WTC11 (cell line): ENCODE measurements at regions not wholly inside any gene's neighbourhood (a gene's known extent, or its start where the extent isn't known, plus 50 kb on each side); places are given as distances from the start of the nearest gene placed in this dataset.

Source experiments
- ATAC-seq: fragments of 200-7000 bp; cut with Tn5 transposase; 2 replicates; pipeline ENCODE4 v1.10.0; 2021; ENCODE audit warnings: mild to moderate bottlenecking, moderate library complexity
- CTCF ChIA-PET: fragments of 300-600 bp; sonication (Branson Sonifier 250); formaldehyde crosslinking; loops from one replicate; lab custom pipeline; 2021; ENCODE audit warnings: antibody characterized with exemption; lab: Charles Lee
- POLR2A ChIA-PET: fragments of 350-600 bp; sonication (Branson Sonifier 250); formaldehyde crosslinking; loops from one replicate; lab custom pipeline; 2021; ENCODE audit warnings: antibody characterized with exemption; lab: Charles Lee
- DNase-seq: peaks from one replicate; pipeline ENCODE4 v3.0.0; 2021; ENCODE audit warnings: low spot score
- H3K27ac Mint-ChIP-seq: 2 replicates; pipeline ENCODE4 v1.8.0; 2021; ENCODE audit warnings: mixed read lengths
- H3K27me3 Mint-ChIP-seq: 2 replicates; pipeline ENCODE4 v1.8.0; 2021; ENCODE audit warnings: low read depth, mild to moderate bottlenecking, moderate library complexity, mixed read lengths
- H3K36me3 Mint-ChIP-seq: 2 replicates; pipeline ENCODE4 v1.8.0; 2021; ENCODE audit warnings: mixed read lengths
- H3K4me1 Mint-ChIP-seq: 2 replicates; pipeline ENCODE4 v1.8.0; 2022; ENCODE audit warnings: mixed read lengths
- H3K4me3 Mint-ChIP-seq: 2 replicates; pipeline ENCODE4 v1.8.0; 2021; ENCODE audit warnings: mild to moderate bottlenecking, moderate library complexity, mixed read lengths
- H3K9me3 Mint-ChIP-seq: 2 replicates; pipeline ENCODE4 v1.8.0; 2021; ENCODE audit warnings: mixed read lengths
- EMX1 ChIP-seq: fragments of 250-450 bp; sonication (Bioruptor Pico); IDR thresholded peaks from 2 replicates; pipeline ENCODE4 v1.8.0; 2021; ENCODE audit warnings: mild to moderate bottlenecking
- ESRRA ChIP-seq: sonication (generic); formaldehyde crosslinking; IDR thresholded peaks from 2 replicates; pipeline ENCODE4 v1.8.1; 2022; ENCODE audit warnings: mild to moderate bottlenecking, missing genetic modification reagents, borderline replicate concordance
- FOXP1 ChIP-seq: sonication (generic); formaldehyde crosslinking; IDR thresholded peaks from 2 replicates; pipeline ENCODE4 v1.8.0; 2022; ENCODE audit warnings: missing genetic modification reagents, mild to moderate bottlenecking, moderate library complexity, borderline replicate concordance
- MYBL2 ChIP-seq: sonication (generic); formaldehyde crosslinking; IDR thresholded peaks from 2 replicates; pipeline ENCODE4 v1.8.1; 2023; ENCODE audit warnings: mild to moderate bottlenecking, moderate library complexity, missing genetic modification reagents
- NFATC4 ChIP-seq: fragments of 250-450 bp; sonication (Bioruptor Pico); IDR thresholded peaks from 2 replicates; pipeline ENCODE4 v1.9.0; 2021; ENCODE audit warnings: mild to moderate bottlenecking
- NFE2L1 ChIP-seq: sonication (generic); formaldehyde crosslinking; IDR thresholded peaks from 2 replicates; pipeline ENCODE4 v1.8.1; 2023; ENCODE audit warnings: missing genetic modification reagents
- NR1H2 ChIP-seq: sonication (generic); formaldehyde crosslinking; IDR thresholded peaks from 2 replicates; pipeline ENCODE4 v1.9.0; 2021; ENCODE audit warnings: mild to moderate bottlenecking, moderate library complexity, missing genetic modification reagents
- ZBTB21 ChIP-seq: sonication (generic); formaldehyde crosslinking; IDR thresholded peaks from 2 replicates; pipeline ENCODE4 v1.8.1; 2023; ENCODE audit warnings: mild to moderate bottlenecking, missing genetic modification reagents, borderline replicate concordance
- ZNF219 ChIP-seq: sonication (generic); formaldehyde crosslinking; IDR thresholded peaks from 2 replicates; pipeline ENCODE4 v1.8.0; 2023; ENCODE audit warnings: missing genetic modification reagents, mild to moderate bottlenecking, borderline replicate concordance
- TF ChIP-seq, protein P1 (sequence below): fragments of 250-450 bp; sonication (Bioruptor Pico); conservative IDR thresholded peaks from 2 replicates; pipeline ENCODE4 v1.9.0; 2021; ENCODE audit warnings: mild to moderate bottlenecking
- TF ChIP-seq, protein P2 (sequence below): sonication (generic); formaldehyde crosslinking; IDR thresholded peaks from 2 replicates; pipeline ENCODE4 v1.8.1; 2022; ENCODE audit warnings: low read depth, mild to moderate bottlenecking, moderate library complexity, missing genetic modification reagents, borderline replicate concordance
- TF ChIP-seq, protein P3 (sequence below): sonication (generic); formaldehyde crosslinking; conservative IDR thresholded peaks from 2 replicates; pipeline ENCODE4 v1.8.1; 2023; ENCODE audit warnings: mild to moderate bottlenecking, low read depth, missing genetic modification reagents, moderate library complexity
- TF ChIP-seq, protein P4 (sequence below): fragments of 250-450 bp; sonication (Bioruptor Pico); IDR thresholded peaks from 2 replicates; pipeline ENCODE4 v1.9.0; 2021; ENCODE audit warnings: moderate library complexity, mild to moderate bottlenecking, inconsistent platforms, borderline replicate concordance
- TF ChIP-seq, protein P5 (sequence below): sonication (generic); formaldehyde crosslinking; IDR thresholded peaks from 2 replicates; pipeline ENCODE4 v1.8.0; 2022; ENCODE audit warnings: mild to moderate bottlenecking, missing genetic modification reagents
- TF ChIP-seq, protein P6 (sequence below): sonication (generic); formaldehyde crosslinking; IDR thresholded peaks from 2 replicates; pipeline ENCODE4 v1.8.1; 2022; ENCODE audit warnings: mild to moderate bottlenecking, missing genetic modification reagents, moderate library complexity, borderline replicate concordance
- TF ChIP-seq, protein P7 (sequence below): sonication (generic); formaldehyde crosslinking; IDR thresholded peaks from 2 replicates; pipeline ENCODE4 v1.8.0; 2023; ENCODE audit warnings: missing genetic modification reagents
- TF ChIP-seq, protein P8 (sequence below): sonication (generic); formaldehyde crosslinking; IDR thresholded peaks from 2 replicates; pipeline ENCODE4 v1.8.1; 2023; ENCODE audit warnings: mild to moderate bottlenecking, moderate library complexity, missing genetic modification reagents

DNA sequence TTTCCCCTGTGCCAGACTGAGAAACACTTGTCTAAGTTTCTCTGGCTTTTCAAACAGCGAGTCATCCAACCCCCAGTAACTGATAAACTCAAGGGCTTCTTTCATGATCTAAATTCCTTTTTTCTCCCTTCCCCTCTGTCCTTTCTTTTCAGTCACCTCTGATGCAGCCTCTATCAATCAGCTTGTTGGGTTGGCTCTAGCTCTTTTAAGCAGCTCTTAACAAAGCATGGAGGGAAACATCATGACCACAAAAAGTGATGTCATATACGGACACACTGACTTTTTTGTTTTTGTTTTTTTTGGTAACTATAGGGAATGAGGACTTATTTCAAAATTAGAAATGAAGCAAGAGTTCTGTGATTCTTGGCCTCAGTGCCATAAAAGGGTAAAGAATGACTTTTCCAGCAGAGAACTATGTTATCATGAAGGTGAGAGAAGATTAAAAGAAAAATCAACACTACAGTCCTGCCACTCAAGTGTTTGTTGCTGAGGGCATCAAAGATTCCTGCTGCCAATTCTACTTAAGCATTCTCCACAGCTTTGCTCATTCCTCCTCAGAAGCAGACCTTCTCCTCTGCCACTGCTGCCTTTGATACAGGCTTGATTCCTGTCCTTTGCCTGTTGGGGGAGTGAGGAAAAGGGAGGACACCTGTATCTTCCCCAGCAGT is 457.0 kb upstream of the ONECUT1 start:
- ChIA-PET CTCF (no interaction called here), POLR2A (no interaction called here)
- ATAC-seq (no peak), DNase-seq (no peak)
- Mint-ChIP-seq H3K9me3 (peaks cover 16% of the 10 kb centered on the region), H3K27ac (no peak overlapping the region), H3K36me3 (no peaks in the 10 kb centered on the region), H3K4me3 (no peak overlapping the region), H3K27me3 (no peaks in the 10 kb centered on the region), H3K4me1 (0 out of 2 replicates have a peak, but pooled peaks cover 4% of the 10 kb centered on the region)
- TF ChIP-seq MYBL2 (CRISPR knock-in tag) = no peak
- TF ChIP-seq FOXP1 = no peak
- TF ChIP-seq ZBTB21 = no peak
- no peak for TF ChIP-seq NFATC4 (CRISPR knock-in tag)
- TF ChIP-seq NFE2L1 = no peak
- TF ChIP-seq, protein P1, sequence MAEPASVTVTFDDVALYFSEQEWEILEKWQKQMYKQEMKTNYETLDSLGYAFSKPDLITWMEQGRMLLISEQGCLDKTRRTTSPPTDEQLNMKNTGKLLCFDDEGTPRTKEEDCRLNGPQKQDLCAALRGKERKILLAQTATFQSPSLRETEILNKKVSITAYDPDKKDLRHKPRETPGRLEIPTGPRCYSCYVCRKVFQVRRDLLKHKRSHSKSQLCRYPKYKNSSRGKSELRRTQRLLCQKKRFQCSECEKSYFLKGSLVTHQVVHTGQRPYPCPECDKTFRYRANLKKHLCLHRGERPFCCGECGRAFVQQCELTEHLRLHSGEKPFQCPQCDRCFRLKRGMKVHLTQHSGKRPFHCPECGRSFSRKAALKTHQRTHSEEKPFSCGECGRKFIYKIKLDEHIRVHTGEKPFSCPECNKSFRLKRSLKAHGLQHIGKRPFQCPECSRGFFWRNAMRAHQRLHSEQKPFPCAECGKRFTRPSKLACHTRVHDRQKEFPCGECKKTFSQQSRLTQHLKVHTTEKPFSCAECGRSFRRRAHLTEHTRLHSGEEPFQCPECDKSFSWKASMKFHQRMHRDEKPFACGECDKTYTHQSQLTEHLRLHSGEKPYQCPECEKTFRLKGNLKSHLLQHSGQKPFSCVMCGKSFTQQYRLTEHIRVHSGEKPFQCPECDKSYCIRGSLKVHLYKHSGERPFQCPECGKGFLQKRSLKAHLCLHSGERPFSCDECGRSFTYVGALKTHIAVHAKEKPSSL (CRISPR knock-in tag) = no peak
- no peak for TF ChIP-seq NR1H2 (CRISPR knock-in tag)
- TF ChIP-seq, protein P2, sequence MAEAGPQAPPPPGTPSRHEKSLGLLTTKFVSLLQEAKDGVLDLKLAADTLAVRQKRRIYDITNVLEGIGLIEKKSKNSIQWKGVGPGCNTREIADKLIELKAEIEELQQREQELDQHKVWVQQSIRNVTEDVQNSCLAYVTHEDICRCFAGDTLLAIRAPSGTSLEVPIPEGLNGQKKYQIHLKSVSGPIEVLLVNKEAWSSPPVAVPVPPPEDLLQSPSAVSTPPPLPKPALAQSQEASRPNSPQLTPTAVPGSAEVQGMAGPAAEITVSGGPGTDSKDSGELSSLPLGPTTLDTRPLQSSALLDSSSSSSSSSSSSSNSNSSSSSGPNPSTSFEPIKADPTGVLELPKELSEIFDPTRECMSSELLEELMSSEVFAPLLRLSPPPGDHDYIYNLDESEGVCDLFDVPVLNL (CRISPR knock-in tag) = no peak
- TF ChIP-seq, protein P3, sequence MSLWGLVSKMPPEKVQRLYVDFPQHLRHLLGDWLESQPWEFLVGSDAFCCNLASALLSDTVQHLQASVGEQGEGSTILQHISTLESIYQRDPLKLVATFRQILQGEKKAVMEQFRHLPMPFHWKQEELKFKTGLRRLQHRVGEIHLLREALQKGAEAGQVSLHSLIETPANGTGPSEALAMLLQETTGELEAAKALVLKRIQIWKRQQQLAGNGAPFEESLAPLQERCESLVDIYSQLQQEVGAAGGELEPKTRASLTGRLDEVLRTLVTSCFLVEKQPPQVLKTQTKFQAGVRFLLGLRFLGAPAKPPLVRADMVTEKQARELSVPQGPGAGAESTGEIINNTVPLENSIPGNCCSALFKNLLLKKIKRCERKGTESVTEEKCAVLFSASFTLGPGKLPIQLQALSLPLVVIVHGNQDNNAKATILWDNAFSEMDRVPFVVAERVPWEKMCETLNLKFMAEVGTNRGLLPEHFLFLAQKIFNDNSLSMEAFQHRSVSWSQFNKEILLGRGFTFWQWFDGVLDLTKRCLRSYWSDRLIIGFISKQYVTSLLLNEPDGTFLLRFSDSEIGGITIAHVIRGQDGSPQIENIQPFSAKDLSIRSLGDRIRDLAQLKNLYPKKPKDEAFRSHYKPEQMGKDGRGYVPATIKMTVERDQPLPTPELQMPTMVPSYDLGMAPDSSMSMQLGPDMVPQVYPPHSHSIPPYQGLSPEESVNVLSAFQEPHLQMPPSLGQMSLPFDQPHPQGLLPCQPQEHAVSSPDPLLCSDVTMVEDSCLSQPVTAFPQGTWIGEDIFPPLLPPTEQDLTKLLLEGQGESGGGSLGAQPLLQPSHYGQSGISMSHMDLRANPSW (CRISPR knock-in tag) = no peak
- TF ChIP-seq, protein P4, sequence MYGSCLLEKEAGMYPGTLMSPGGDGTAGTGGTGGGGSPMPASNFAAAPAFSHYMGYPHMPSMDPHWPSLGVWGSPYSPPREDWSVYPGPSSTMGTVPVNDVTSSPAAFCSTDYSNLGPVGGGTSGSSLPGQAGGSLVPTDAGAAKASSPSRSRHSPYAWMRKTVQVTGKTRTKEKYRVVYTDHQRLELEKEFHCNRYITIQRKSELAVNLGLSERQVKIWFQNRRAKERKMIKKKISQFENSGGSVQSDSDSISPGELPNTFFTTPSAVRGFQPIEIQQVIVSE = no peak
- no peak for TF ChIP-seq ZNF219 (CRISPR knock-in tag)
- no peak for TF ChIP-seq ESRRA
- TF ChIP-seq, protein P5, sequence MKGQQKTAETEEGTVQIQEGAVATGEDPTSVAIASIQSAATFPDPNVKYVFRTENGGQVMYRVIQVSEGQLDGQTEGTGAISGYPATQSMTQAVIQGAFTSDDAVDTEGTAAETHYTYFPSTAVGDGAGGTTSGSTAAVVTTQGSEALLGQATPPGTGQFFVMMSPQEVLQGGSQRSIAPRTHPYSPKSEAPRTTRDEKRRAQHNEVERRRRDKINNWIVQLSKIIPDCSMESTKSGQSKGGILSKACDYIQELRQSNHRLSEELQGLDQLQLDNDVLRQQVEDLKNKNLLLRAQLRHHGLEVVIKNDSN (CRISPR knock-in tag) = no peak
- TF ChIP-seq, protein P6, sequence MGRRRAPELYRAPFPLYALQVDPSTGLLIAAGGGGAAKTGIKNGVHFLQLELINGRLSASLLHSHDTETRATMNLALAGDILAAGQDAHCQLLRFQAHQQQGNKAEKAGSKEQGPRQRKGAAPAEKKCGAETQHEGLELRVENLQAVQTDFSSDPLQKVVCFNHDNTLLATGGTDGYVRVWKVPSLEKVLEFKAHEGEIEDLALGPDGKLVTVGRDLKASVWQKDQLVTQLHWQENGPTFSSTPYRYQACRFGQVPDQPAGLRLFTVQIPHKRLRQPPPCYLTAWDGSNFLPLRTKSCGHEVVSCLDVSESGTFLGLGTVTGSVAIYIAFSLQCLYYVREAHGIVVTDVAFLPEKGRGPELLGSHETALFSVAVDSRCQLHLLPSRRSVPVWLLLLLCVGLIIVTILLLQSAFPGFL (CRISPR knock-in tag) = no peak
- TF ChIP-seq, protein P7, sequence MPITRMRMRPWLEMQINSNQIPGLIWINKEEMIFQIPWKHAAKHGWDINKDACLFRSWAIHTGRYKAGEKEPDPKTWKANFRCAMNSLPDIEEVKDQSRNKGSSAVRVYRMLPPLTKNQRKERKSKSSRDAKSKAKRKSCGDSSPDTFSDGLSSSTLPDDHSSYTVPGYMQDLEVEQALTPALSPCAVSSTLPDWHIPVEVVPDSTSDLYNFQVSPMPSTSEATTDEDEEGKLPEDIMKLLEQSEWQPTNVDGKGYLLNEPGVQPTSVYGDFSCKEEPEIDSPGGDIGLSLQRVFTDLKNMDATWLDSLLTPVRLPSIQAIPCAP (CRISPR knock-in tag) = no peak
- TF ChIP-seq EMX1 (CRISPR knock-in tag) = no peak
- TF ChIP-seq, protein P8, sequence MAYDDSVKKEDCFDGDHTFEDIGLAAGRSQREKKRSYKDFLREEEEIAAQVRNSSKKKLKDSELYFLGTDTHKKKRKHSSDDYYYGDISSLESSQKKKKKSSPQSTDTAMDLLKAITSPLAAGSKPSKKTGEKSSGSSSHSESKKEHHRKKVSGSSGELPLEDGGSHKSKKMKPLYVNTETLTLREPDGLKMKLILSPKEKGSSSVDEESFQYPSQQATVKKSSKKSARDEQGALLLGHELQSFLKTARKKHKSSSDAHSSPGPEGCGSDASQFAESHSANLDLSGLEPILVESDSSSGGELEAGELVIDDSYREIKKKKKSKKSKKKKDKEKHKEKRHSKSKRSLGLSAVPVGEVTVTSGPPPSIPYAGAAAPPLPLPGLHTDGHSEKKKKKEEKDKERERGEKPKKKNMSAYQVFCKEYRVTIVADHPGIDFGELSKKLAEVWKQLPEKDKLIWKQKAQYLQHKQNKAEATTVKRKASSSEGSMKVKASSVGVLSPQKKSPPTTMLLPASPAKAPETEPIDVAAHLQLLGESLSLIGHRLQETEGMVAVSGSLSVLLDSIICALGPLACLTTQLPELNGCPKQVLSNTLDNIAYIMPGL (CRISPR knock-in tag) = no peak
